ENCODE measurements at regions not wholly inside any gene's neighbourhood (a gene's known extent, or its start where the extent isn't known, plus 50 kb on each side); places are given as distances from the start of the nearest gene placed in this dataset.
"Not testable (repeated sequence)": the region's sequence is repeated elsewhere in the genome, so short reads cannot be mapped to it uniquely, and the experiment has no call there.

DNA sequence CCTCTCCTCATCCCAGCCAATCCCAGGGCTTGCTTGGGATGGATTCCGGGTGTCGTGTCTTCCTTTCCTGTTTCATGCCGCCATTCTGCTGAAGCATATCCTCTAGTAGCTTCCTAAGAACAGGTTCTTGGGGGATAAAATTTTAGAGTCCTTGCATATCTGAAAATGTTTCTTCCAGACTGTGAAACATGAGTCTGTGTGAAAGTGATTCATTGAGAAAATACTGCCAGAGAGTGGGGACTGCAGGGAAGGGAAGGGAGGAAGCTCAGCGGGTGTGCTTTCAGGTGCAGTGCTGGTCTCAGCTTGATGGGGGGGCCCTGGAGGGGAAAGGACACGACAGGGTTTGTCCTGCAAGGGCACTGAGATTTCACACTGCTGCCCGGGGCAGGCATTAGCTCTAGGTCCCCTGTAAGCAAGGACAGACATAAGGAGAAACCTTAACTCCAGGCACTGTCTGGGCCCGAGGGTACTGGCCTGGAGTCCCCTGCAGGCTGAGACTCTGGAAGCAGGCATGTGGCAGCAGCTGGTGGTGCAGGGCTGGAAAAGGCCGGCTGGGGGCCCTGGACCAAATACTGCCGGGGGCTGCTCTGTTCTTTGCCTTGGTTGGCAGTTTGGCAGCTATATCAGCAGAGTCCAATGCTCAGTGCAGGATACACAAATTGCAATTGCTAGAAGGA, 97.6 kb upstream of the HS6ST1 start:
- DNase-seq = no peak

DNA sequence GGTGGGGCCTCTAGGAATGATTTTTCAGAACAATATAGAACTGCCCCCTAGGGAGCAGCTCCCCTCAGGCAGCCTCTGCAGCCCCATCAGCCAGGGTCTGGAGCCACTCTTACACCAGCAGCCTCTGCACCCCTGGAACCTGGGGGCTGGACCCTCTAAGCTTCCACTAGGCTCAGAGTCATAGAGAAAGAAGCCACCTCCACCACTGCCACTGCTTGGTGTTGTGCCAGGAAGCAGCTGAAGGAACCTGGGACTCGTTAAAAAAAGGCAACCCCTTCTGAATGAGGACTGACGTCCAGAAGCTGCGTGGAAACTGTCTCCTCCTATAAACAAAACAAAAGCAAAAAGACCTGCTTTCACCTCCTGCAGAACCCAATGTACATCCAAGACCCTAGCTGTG, 98.1 kb upstream of the HS6ST1 start:
- DNase-seq = no peak

DNA sequence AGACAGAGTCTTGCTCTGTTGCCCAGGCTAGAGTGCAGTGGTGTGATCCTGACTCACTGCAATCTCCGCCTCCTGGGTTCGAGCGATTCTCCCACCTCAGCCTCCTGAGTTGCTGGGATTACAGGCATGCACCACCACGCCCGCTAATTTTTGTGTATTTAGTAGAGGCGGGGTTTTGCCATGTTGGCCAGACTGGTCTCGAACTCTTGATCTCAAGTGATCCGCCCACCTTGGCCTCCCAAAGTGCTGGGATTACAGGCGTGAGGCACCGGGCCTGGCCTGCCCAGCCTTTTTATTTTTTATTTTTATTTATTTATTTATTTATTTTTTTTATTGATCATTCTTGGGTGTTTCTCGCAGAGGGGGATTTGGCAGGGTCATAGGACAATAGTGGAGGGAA, 98.6 kb upstream of the HS6ST1 start:
- DNase-seq = not testable (repeated sequence)

DNA sequence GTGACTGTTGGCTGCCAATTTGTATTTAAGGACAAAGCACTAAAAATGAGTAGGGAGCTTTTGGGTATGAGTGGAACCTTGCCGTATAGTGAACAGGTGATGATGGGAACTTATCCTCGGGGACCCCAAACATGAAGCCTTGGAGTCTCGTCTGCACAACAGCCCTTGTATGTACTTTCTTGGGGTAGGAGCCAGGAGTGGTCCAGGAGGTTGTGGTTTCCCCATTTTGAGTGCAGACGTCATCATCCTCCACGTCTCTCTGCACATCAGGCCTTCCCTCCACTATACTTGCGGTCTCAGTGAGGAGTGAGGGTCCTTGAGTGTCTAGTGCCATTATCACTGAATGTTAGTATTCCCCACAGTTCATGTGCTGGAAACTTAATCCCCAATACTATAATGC, 101.5 kb upstream of the HS6ST1 start:
- no peak for DNase-seq

DNA sequence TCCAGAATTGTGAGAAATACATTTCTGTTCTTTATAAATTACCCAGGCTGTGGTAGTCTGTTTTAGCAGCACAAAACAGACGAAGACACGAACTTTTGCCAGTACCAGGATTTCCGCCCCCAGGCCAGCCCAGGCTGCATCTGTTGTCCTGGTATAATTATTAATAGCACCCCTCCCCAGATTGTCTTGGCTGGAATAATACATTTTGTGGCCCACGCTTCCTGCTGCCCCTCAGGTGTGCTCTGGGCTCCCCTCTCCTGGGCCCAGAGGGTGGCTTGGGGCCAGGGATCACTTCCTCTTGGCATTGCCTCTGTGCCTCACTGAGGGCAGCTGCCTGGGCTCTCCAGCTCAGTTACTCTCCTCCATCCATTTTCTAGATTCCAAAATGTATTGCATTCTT, 102.1 kb upstream of the HS6ST1 start:
- DNase-seq = no peak

DNA sequence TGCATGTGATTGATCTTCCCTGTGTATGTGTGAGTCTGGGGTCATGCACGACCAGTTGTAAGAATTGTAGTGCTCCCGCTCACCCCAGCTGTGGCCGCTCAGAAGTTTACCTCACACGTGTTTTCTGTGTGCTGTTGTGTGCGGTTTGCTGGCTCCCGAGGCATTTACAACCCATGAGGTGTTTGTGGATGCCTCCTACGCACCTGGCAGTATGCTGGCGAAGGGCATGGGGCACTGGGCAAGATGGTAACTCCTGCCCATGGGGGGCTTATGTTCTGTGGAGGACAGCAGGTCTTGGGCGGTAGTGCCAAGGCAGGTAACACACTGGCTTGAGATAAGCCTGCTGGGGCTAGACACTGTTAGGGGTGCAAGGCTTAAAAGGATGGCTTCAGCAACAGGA, 102.6 kb upstream of the HS6ST1 start:
- no peak for DNase-seq

DNA sequence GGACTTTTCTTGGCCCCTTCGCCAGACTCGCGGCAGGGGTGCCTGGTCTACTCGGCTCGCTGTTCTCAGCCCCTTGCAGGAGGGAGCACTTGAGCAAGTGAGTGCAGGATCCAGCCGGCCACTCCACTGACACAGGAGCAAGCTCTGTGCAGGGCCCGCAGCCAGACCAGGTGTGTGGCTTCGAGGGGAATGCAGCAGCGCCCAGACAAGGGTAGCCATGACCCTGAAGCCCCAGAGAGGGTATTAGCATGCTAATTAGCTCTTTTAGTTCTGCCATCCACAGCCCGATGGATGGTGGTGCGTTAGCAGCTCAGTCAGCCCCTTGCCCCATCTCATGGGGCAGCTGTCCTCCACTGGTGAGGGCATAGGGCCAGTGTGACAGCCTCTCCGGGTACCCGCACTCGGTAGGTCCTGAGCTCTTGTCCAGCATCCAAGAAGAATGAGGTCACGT, 103.2 kb upstream of the HS6ST1 start:
- no peak for DNase-seq

DNA sequence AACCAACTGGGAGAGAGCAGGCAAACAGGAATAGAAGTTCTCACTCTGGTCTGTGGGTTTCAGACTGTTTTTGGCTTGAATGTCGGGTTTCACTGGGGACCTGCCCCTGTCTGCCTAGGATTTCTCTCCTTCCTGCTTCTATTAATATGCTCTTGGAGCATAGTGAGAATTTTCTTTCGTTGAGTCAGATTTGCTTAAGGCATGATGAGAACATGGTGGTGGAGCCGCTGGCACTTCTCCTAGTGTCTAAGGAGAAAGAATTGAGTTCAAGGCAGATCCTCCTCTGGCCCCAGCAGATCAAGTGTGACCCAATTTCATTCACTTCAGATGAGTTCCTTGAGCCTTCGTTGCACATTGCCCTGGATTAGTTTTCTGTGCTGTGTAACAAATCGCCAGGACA, 103.9 kb upstream of the HS6ST1 start:
- no peak for DNase-seq

DNA sequence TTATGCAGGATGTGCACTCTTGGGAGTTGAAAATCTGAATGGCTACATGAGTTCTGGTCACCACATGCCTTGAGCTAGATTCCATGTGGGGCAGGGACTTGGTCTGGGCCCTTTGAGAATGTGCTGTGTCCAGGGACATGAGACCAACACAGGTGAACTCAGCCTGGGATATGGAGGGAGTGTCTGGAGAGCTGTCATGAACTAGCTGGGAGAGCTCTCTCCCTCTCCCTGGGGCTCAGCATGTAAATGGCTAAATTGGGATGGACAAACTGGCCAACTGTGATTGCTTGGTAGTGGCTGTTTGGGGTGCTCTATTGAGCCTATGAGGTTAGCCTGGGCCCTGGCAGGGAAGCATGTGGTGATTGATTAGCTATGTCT, 105.1 kb upstream of the HS6ST1 start:
- no peak for DNase-seq

DNA sequence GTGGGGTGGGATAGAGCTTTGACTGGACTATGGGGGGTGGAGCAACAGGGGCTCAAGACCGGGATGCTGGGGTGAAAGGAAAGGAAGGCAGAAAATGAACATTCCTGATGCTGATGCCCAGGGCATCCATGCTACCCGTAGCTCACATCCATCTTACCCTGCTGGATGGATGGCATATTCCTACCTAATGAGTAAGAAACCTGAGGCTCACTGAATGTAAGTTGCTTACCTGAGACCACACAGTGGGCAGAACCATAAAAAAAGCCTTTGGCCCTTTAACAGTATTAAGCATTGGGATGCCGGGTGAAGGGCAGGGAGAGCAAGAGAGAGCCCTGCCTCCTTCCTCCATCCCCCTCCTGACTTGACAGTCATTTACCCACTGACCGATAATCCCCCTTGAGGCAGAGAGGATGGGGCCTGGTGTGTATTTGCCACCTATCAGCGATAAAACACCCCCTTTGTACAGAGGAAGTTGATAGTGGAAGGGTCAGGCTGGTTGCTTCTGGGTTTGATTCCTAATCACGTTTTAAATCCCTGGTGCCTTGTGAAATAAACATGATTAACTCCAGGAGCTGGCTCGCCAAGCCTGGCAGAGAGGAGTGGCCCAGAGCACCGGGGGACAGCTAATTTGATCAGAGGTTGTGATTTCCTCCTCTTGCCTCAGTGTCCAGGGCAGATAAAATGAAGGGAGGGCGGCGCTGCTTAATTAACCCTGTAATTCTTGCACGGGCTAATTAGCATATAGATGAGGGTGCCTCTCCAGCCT, 105.9 kb upstream of the HS6ST1 start:
- no peak for DNase-seq

DNA sequence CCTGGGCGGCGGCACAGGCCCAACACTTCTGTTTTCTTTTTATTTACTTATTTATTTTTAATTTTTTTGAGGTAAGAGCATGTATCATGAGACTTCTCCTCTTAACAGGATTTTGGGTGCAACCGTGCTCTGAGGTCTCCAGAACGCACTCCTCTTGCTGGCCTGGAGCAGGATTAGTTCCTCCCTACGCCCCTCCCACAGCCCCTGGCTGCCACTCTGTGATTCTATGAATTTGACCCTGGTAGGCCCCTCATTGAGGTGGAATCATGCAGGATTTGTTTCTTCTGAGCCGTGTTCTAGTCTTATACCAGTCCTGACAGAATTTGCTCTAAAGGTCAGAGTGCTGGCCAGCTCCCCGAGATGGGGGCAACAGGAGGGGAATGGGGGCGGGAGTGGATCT, 106.5 kb upstream of the HS6ST1 start:
- no peak for DNase-seq

DNA sequence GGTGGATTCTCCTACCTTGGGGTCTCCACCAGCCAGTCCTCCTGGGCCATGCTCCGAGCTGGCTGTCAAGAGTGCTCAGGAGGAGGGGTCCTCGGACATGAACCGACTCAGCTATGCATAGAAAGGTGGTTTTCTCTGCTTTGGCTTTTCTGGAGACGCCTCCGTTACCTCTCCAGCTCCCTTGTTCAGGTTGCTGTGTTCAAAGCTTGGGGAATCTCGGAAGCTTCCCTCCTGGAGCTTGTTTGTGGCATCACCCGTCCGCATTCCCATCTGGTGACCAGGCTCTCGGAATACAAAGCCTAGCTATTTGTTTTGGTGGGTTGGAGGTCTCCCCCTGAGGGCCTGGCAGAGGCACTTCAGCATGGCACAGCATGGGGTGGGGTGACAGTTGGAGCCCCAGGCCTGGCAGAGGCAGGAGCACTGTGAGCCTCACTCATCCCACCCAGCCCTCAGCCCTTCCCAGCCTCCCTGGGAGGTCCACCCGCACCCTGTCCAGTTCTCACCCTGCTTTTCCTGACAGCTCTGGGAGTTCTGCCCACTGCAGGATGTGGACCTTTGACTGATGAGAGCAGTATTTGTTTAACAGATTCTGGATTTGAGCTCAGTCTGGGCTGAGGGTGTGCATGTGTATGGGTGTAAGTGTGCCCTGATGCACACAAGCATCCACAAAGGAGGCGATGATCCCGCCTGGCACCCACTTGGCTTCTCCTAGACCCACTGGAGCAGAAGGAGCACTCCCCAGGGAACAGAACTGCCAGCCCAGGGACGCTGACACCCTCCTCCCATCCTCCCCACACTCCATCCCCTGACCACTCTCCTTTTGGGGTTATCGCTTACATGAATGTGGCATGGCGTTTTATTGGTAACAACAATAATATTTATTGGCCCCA, 107.3 kb upstream of the HS6ST1 start:
- no peak for DNase-seq

DNA sequence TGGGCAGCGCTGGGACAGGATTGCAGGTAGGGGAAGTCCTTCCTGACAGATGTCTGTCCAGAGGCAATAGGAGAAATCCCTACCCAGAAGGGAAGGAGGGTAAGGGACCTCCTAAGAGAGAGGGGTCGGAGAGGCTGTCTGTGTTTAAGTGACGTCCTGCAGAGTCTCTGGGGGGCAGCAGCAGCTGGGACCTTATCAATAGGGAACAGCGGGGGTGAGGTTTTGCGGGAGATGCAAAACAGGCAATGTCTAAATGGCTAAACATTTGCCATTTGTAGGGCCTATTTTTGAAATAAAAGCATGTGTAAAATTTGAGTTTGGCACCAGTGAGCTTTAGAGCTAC, 108.7 kb upstream of the HS6ST1 start:
- no peak for DNase-seq

DNA sequence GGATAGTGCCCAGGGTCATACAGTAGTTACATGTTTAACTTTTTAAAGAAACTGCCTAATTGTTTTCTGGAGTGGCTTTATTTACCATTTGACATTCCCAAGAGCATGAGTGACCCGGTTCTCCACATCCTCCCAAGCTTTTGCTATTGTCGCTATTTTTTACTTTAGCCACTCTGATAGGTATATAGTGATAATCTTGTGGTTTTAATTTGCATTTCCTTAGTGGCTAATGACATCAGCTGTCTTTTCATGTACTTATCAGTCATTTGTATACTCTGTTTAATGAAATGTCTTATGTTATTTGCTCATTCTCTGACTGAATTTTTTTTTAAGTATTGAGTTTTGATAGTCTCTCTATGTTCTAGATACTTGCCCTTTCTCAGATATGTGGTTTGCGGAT, 109.7 kb upstream of the HS6ST1 start:
- no peak for DNase-seq

DNA sequence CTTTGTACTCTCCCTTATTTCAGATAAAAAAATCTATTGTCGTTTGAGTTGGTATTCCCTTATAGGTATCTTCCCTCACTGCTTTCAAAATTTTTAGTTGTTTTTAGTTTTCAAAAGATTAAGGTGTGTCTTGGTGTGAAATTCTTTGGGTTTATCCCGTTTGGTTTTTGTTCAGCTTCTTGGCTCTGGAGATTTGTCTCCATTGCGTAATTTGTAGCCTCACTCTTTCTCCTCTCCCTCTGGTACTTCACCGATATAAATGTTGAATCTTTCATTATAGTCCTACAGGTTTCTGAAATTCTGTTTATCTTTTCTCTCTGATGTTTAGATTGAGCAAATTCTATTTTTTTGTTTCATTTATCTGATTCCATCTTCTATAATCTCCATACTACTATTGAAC, 113.8 kb upstream of the HS6ST1 start:
- no peak for DNase-seq

DNA sequence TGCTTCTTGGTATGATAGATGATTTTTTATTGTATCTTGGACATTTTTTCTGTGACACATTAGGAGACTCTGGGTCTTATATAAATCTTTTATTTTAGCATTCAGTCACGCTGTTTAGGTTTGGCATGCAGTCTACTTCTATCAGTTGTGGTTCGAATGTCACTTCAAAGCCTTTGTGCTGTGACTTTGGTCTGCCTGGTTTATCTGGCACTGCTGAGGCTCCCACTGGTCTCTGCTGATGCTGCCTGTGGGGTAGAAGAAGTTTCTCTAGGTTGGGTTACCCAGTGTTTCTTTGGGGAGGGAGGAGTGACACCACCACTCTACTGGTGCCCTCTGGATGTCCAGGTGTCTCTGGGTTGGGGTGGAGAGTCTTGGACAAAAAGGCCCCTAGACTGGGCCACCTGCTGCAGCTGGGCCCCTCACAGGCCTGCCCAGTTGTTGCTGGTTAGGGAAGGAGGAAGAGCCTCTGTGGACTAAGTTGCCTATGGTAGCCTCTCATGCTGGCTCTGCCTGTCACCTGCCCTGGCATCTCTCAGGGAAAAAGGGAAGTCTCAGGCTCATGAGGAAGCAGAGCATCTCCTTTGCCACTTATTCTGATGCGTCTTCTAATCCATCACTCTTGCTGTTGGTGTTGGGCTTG, 115.4 kb upstream of the HS6ST1 start:
- no peak for DNase-seq

DNA sequence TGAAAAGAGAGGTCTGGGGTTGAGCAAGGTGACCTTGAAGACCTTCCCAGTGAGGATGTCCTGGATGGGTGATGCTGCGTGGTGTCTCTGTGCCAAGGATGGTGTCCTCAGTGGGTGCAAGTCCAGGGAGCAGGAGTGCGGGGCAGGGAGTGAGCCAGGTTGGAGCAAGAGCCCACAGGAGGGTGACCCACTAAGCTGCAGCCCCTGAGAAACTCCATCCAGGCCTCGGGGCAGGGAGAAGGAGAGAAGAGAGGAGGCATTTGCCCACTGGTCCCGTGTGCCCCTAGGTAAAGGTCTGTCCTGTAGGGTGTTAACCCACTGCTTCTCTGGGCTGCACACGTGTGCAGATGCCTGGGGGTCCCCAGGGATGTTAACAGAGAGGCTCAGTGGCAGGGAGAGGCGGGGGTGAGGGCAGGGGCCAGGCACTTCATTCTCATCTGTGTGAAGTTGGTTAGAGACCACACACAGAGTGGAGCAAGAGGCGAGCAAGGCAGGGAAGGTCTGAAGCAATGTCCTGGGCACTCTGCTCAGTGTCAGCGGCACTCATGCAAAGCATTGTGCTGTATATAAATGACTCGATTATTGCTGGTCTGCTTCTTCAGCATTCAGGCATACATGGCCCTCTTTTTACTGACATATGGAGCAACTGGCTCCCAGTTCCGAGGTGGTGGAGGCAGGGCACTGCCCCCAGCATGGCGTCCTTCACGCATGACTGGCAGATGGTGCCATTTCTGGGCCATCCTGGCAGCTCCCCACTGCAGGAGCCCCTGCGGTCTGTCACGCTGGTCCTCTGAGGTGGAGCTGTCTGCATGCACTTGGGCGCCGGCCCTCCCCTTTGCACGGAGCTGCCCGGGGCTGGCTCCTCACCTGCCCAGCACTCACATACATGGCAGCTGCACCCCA, 117.2 kb upstream of the HS6ST1 start:
- no peak for DNase-seq

DNA sequence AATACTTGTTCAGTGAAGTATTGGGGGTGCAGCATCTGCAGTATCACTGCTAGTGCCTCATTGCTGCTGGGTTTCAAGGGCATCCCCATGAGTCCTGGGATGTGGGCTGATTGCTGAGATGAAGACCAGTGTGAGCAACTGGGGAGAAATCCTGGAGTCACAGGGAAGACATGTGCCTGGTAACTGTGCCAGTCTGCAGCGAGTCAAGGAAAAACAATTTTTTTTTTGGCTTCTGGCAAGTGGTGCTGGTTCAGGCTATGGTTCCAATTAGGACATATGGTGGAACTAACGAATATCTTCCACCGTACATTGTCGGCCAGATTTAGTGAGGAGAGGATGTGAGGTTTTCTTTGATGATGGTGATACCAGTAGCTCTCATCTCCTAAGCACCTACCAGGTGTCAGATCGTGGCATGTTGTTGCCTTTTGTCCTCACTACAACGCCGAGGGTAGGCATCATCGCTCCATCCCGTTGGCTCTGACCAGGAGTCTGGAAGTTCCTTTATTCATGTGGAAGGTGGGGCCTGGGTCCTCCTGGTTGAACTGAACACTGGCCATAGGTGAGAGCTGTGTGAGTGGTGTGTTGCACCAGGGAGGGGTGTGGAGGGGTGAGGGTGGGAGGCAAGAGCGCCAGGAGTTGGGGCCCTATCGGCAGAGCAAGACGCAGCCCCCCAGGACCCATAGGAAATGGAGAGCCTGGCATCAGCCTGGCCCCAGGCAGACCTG, 118.0 kb upstream of the HS6ST1 start:
- DNase-seq = no peak

DNA sequence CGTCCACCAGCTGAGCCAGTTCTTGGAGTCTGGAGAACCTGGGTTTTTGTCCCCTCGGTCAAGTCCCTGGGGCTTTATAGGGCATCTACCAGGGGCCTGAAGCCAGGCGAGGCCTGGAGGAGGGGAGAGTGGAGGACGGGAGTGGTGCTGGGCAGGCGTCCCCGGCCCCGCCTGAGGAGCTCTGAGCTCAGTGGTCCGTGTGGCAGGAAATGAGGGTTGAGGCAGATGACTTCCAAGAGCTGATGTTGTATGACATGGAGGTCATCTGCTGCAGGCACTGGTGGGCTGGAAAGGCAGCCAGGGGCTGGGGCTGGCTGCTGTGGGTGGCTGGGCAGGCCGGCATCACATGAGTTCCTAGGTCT, 118.5 kb upstream of the HS6ST1 start:
- no peak for DNase-seq

DNA sequence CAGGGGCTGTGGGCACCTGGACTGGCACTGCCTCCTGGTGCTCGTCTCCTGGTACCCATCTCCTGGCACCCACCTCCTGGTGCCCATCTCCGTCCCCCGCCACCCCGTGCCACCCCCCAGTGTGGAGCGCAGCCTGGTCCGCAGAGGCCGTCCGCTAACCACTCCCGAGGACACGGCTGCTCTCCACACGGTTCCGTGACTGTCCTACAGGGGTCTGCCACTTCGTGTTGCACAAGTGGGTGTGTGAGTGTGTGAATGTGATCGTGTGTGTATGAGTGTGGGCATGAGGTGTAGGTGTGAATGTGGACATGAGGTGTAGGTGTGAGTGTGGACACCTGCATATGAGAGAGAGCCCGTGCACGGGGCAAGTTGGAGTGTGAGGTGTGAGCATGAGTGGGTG, 119.4 kb upstream of the HS6ST1 start:
- DNase-seq = no peak

DNA sequence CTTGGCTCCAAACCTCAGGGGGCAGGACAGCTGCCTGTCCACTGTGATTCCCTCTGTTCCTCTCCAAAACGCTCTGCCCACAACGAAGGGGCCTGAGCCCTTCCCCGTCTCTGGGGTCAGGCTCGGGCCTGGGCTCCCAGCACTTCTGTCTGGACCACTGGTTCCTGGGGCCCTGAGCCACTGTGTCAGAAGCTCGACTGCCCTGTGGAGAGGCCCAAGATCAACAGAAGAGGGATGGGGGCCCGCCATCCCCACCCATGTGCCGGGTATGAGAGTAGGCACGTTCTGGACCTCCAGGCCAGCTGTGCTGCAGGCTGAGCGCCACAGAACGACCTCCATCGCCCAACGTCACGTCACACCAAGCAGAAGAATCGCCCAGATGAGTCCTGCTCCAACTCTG, 119.9 kb upstream of the HS6ST1 start:
- DNase-seq = no peak

All from NCI-H345 (cell line).